T47D (cell line): ENCODE measurements at regions not wholly inside any gene's neighbourhood (a gene's known extent, or its start where the extent isn't known, plus 50 kb on each side); places are given as distances from the start of the nearest gene placed in this dataset.

Experiments used
- DNase-seq, 2 experiments: peaks; one replicate each; pipeline versions ENCODE4 v3.0.0 to v3.0.0-alpha.2; 2011 to 2012; ENCODE audit warnings: low read depth in 1 of 2, low spot score in 1 of 2
- JUND ChIP-seq: IDR thresholded peaks from 2 replicates; pipeline ENCODE4 v1.6.1; 2012; ENCODE audit warnings: low read depth
- in situ Hi-C: cut with HindIII; loops from 2 replicates; pipeline ENCODE4 v1.10.0; 2016; ENCODE audit warnings: low sequenced_read_pairs, low pct_unique_long_range_greater_than_20kb

DNA sequence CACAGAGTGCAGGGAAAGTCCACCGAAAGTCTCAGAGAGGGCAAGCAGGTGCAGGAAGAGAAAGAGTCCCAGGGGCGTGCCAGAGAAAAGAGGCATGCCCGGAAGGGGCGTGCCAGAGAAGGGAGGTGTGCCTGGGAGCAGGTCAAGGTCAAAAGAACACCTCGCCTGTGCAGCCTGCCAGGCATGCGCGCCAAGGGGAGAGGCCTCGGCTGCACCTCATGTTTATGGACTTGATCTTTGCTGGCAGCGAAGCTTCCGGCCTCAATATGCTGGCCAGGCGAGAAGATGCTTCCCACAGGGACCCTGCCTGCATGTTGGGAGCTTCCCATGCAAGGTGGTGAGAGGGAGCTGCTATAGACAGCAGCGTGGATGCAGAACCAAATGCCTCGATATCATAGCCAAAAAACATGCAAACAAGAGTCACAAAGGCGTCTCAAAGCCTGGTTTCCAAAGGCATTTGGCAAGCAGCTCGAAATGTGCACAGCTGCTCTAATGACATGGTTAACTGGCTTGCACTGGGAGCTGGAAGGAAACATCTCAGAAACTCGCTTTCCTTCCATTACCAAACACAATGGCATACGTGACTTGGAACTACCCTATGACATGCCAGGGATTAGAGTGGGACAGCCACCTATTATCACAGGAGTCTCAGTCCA is 192.5 kb upstream of the PPP2R2D start:
- in situ Hi-C loops = no loop called here
- DNase-seq = no peak
- no peak for TF ChIP-seq JUND

DNA sequence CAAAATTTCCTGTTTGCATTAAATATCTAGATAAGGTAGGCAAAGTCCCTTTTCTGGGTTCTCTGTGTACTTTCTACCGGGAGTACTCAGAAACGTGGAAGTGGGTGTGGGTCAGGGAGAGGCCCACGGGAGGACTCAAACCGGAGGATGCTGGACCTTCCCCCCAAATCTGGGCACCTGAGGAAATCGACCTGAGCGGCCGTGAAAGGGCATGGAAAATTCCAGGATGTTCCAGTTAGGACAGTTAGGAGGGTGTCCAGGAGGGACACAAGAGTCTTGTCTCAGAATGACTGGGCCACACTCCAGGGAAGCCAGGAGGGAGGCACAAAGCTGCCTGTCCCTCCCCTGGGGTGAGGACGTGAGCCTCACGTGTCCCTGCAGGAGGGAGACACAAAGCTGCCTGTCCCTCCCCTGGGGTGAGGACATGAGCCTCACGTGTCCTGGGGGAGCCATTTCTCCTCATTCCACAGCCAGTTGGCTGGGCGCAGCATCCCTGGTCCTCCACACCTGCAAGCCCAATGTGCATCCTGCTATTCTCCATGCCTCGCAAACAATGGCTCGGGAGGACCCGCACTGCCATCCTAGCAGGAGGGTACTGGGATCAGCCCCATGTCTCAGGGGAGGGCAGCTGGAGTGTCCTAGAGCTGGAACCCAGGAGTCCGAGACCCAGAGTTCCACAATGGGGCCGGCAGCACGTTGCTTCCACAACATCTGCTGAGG is 190.5 kb upstream of the PPP2R2D start:
- no peak for DNase-seq
- in situ Hi-C loops = no loop called here
- TF ChIP-seq JUND = no peak

DNA sequence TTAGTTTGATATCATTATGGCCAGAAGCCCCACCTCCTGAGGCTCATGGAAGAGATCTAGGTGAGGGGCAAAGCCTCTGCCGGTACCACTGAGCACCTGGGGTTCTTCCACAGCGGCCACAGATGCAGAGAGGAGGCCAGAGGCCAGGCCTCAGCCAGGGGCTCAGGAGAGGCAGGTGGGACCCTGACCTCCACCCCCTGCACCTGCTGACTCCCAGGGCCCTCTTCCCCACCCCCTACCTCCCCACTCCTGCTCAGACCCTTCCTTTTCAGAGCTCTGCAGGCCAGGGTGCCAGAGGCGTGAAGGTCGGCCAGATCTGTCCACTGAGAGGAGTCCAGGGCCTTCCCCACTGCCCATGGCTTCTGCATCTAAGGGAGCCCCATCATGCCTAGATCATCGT is 178.7 kb upstream of the PPP2R2D start:
- in situ Hi-C loops = no loop called here
- no peak for TF ChIP-seq JUND
- DNase-seq = no peak

DNA sequence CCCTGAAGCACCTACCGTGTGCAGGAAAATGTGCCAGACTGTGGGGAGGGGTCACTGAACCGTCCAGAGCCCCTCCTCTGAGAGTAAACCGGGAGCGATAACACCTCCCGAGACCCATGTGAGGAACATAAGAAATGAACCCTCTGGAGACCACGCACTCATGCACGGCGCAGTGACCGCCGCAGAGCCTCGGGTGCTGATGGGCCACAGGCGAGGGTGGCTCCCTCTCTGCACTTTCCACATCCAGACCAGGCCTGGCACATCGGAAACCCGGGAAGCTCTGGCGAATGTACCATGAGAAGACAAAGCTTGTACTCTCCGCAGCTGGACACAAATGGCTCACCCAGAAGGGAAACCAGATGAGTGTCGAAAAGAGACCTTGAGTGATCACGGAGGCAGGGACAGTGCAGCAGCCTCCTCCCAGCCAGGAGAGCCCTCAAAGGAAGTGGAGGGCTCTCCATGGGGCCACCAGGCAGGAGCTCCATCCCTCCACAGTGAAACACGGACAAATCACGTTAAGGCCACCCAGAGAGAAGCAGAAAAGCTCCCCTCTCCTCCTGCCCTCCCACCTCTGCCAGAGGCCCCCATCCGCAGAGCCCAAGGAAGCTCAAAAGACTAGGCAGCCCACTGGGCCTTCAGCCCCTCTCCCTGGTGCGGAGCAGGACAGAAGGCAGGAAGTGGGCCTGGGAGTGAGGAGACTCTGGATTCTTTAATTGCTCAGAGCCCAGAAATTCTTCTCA is 178.1 kb upstream of the PPP2R2D start:
- TF ChIP-seq JUND = no peak
- in situ Hi-C loops = no loop called here
- no peak for DNase-seq

DNA sequence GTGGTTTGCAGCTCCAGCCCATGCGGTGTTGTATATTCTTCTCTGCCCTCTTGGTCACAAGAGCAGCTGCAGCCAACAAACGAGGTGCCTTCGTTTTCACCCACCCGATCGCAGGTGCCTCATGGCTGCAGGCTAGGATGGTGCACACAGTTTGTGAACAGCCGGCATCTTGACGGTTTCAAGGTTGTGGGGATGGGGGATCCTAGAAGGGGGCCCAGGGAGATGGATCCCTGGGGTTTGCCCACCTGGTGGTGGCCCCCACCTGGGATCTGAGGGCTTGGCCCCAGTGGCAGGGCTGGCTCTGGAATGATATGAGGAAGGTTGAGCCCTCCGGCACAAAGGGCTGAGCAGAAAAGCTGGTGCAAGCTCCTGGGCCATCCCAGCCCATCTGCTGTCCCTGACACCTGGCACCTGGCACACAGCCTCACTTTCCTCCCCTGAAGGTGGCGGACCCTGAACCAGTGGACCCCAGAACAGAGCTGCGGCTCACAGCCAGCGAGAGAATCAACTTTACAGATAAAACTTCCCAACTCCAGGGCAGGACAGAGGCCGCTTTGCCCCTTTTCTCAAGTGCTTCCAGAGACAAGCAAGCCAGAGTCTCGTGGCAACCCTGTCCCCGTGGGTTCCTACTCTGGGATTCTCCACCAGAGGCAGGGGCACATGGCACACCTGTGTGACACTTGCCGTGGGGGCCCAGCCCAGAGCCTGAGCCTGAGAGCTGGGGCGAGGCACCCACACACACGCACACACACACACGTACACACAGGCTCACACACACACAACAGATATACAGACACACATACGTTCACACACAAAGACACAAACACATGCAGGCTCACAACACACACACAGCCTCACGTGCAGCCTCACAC is 177.3 kb upstream of the PPP2R2D start:
- no peak for TF ChIP-seq JUND
- no peak for DNase-seq
- in situ Hi-C loops = no loop called here

DNA sequence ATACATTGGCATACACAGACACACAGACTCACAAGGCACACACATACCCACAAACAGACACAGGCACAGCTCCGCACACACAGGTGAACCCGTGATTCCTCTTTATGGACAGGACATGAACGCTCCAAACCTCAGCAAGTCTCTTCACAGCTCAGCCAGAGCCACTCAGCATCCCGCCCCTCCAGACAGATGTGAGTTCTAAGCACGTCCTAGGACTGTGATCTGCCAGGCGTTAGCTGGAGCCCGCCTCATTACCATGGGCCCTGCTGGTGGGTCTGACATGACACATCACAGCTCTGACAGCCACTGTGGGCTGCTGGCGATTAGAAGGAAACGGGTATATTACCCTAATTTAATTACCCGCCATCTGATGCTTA is 176.7 kb upstream of the PPP2R2D start:
- no peak for DNase-seq
- TF ChIP-seq JUND = no peak
- in situ Hi-C loops = no loop called here

DNA sequence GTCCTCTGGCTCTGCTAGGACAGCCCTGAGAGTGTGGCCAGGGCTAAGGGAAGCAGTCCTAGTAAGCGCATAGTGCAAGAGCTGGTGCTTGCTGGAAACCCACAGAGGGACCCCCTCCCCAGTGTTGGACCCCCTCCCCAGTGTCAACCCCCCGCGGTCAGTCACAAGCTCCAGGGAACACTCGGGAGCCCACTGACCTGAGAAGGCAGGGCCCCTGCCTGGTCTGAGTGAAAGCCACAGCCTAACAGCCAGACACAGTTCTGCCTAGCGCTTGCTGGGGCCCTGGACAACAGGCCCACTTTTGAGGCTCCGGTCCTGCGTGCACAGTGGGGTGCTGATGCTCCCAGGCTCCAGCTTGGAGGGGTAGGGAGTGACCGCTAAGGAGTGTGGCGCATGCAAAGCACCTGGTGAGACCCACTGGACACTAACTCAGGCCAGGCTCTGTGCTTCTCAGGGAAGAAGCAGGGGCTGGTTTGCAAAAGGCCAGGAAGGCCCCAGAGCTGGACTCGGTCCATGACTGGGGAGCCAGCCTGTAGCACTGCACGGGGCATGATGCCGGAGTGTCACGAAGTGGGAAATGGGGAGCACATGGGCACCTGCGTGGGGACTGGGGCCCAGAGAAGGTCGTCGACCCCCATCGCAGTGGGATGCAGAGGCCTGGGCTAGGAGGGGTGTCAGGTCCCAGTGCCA is 175.8 kb upstream of the PPP2R2D start:
- TF ChIP-seq JUND = no peak
- DNase-seq = no peak
- in situ Hi-C loops = no loop called here

DNA sequence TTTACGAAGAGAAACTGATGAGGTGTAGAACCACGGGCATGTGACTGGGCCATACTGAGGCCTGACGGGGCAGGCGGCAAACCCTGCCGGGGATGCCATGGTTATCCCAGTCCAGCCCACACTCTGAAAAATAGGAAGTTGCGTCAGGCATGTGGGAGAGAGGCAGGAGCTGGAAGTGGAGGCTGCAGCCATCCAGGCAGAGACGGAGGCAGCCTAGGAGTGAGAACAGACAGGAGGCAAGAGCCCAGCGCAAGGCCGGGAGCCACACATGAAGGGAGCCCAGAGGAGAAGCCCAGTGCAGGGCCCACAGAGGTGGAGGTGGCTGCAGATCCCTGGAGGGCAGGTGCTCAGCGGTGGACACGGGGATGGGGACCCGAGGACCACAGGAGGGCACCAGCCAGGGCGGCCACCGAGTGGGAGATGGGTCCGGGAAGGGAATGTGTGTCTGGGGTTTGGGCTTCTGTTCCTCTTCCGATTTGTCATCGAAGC is 175.2 kb upstream of the PPP2R2D start:
- in situ Hi-C loops = no loop called here
- DNase-seq = no peak
- TF ChIP-seq JUND = no peak

DNA sequence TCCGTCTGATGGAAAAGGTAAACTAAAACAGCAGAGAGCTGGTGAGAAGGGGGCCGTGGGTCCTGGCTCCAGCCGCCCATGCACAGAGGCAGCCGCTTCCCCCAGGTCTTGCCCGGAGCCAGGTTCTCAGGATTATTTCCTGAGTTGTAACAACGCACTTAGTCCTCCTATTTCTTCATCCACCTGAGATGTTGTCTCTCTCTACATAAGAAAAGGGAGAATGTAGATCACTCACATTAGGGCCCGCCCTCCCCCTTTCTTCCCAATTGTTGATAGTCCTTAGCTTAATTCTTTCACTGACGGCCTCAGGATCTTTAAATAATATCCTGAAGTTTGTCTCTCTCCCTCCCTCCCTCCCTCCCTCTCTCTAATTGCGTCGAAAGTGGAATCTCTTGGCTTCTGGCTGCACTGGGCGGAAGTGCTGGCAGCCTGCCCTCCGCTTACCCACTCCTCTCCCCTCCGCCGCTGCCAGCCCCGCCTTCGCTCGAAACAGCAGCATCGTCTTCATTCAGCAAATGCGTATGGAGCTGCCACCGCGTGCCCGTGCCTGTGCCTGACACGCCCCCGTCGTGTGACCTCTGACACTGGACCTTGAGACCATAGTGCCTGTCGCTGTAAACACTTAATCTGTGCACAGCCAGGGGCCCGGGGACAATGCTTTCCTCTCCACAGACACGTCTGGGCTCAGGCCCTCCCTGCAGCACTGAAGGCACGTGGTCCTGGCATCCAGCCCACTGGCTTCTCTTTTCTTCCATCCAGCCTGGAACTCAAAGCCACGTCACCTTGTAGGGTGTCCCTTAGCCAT is 174.5 kb upstream of the PPP2R2D start:
- DNase-seq = no peak
- no peak for TF ChIP-seq JUND
- in situ Hi-C loops = no loop called here

DNA sequence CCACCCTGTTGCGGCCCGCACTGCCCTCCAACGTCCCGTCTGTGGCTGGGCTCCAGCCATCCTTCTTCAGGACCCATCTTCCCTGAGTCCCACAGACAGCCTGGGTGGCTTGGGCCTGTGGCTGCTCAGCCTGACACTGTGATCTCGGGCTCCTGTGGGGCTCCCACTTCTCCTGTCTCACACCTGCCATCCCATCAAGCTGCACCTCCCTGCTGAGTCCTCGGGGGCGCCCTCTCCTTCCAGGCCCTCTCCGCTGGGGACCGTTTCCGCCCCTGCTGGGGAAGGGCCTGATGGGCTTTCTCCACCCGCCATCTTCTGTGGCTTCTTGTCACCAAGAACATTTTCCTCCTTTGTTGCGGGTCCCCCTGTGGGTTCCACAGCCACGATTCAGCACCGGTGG is 173.8 kb upstream of the PPP2R2D start:
- DNase-seq = no peak
- in situ Hi-C loops = no loop called here
- TF ChIP-seq JUND = no peak

DNA sequence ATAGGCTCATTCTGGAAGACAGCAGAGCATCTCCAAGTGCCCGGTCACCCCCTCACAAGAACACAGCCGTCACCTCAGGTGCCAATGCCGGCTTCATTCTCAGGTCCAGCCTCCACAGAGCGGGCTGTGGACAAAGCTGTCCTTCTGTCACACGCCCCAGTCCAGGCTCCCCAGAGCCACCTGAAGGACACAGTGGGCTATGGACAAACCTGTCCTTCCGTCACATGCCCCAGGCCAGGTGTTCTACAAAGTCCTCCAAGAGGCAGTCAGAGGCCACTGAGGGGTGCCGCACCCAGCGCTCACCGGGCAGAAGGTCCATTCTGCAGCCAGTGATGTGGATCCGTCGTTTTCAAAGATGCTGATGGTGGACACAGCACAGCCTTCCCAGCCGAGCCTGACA is 173.2 kb upstream of the PPP2R2D start:
- no peak for TF ChIP-seq JUND
- no peak for DNase-seq
- in situ Hi-C loops = no loop called here
